BLaER1 treated with 17β-estradiol and CSF1 and Interleukin-3, amounts not matched to agents 10 nM and 100 nM (cell line): ENCODE measurements at regions not wholly inside any gene's neighbourhood (a gene's known extent, or its start where the extent isn't known, plus 50 kb on each side); places are given as distances from the start of the nearest gene placed in this dataset.

Source experiments
- H3K27ac ChIP-seq, 11 experiments: shearing (Covaris generic); formaldehyde crosslinking; 2 replicates each; pipeline ENCODE4 v1.8.1; 2022
- H3K27me3 ChIP-seq, 11 experiments: shearing (Covaris generic); formaldehyde crosslinking; 2 replicates each; pipeline ENCODE4 v1.8.1; 2022
- H3K36me3 ChIP-seq, 11 experiments: shearing (Covaris generic); formaldehyde crosslinking; 2 replicates each; pipeline ENCODE4 v1.8.1; 2022
- H3K4me1 ChIP-seq, 10 experiments: shearing (Covaris generic); formaldehyde crosslinking; 2 replicates each; pipeline ENCODE4 v1.8.1; 2022
- H3K4me2 ChIP-seq, 11 experiments: shearing (Covaris generic); formaldehyde crosslinking; 2 replicates each; pipeline ENCODE4 v1.8.1; 2022
- H3K4me3 ChIP-seq, 10 experiments: shearing (Covaris generic); formaldehyde crosslinking; 2 replicates each; pipeline ENCODE4 v1.8.1; 2022
- H3K9ac ChIP-seq, 11 experiments: shearing (Covaris generic); formaldehyde crosslinking; 2 replicates each; pipeline ENCODE4 v1.8.1; 2022
- H3K9me3 ChIP-seq, 11 experiments: shearing (Covaris generic); formaldehyde crosslinking; replicated peaks in 1 of 11; 2 replicates each; pipeline ENCODE4 v1.8.1; 2022
- H4K20me1 ChIP-seq, 11 experiments: shearing (Covaris generic); formaldehyde crosslinking; 2 replicates each; pipeline ENCODE4 v1.8.1; 2022
- Cebpa-rat ChIP-seq, 11 experiments: shearing (Covaris generic); IDR thresholded peaks; 2 replicates each; pipeline ENCODE4 v1.8.1; 2022

DNA sequence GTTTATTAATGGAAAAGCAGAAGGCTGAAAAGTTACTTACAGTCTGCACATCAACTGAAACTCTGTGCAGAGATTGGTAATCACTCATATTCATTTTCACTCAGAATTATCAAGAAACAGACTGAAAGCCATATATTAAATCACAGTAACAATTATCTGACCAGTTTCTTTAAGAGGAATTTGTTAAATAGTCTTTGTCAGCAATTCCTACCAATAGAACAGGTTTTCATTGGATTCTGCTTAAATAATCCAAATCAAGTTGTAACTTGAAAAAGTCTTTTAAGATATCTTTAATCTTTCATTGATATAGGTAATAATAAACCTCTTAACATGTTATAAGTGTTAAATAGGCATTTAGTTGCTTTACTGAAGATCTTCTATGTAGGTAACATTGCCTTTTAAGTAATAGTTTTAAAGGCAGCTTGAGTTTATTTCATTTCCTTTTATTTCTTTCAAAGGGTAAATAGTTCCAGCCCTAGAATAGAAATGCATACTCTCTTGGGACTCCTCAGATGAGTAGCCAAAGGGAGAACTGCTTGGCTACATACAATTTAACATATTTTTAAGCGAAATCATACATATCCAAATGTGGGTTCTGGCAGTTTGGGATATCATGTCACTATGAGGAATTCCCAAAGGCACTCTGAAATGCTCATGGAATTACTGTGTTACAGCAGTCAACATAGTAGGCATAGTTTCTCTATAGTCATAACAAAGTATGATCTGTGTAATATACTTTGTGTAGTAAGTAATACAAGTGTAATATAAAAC, 326.0 kb upstream of the SPRY2 start:
- Histone ChIP-seq H3K36me3 (no peaks in the 10 kb centered on the region), H4K20me1 (no peaks in the 10 kb centered on the region), H3K4me3 (no peak overlapping the region), H3K9ac (no peak overlapping the region), H3K4me2 (peak overlapping the region in 8 of 11 experiments; percentile 18 to 55 (median 40); a peak in 8 of 22 replicates), H3K4me1 (peaks cover 0 to 35% (median 21%) of the 10 kb centered on the region in 10 experiments; a peak in 11 of 20 replicates), H3K9me3 (peaks cover 6 to 17% (median 10%) of the 10 kb centered on the region in 11 experiments; a peak in 20 of 22 replicates), H3K27me3 (no peaks in the 10 kb centered on the region), H3K27ac (no peak overlapping the region)
- no peak for TF ChIP-seq Cebpa-rat (IDR thresholded peaks at IDR 0.05)

GRCh38 chr13:80665792-80666333, 324.9 kb upstream of the SPRY2 start:
- Histone ChIP-seq H3K4me1 (peaks cover 0 to 35% (median 21%) of the 10 kb centered on the region in 10 experiments; a peak in 11 of 20 replicates), H4K20me1 (no peaks in the 10 kb centered on the region), H3K9ac (no peak overlapping the region), H3K36me3 (no peaks in the 10 kb centered on the region), H3K27ac (no peak overlapping the region), H3K4me3 (no peak overlapping the region), H3K27me3 (no peaks in the 10 kb centered on the region), H3K4me2 (peak overlapping the region in 6 of 11 experiments; percentile 5 to 55 (median 30); a peak in 9 of 22 replicates), H3K9me3 (peaks cover 0 to 11% (median 3%) of the 10 kb centered on the region in 11 experiments; a peak in 3 of 22 replicates)
- no peak for TF ChIP-seq Cebpa-rat (IDR thresholded peaks at IDR 0.05)

- Histone ChIP-seq H3K36me3 (no peaks in the 10 kb centered on the region), H3K27ac (no peak overlapping the region), H4K20me1 (no peaks in the 10 kb centered on the region), H3K9ac (no peak overlapping the region), H3K4me3 (no peak overlapping the region), H3K9me3 (peaks cover 0 to 11% (median 3%) of the 10 kb centered on the region in 11 experiments; a peak in 3 of 22 replicates), H3K4me1 (peaks cover 0 to 35% (median 21%) of the 10 kb centered on the region in 10 experiments; a peak in 11 of 20 replicates), H3K27me3 (no peaks in the 10 kb centered on the region), H3K4me2 (peak overlapping the region in 5 of 11 experiments; percentile 21 to 55 (median 25); a peak in 8 of 22 replicates)
- TF ChIP-seq Cebpa-rat (IDR thresholded peaks at IDR 0.05) = no peak
Observed at GRCh38 chr13:80664950-80665349, 324.0 kb upstream of the SPRY2 start.

DNA sequence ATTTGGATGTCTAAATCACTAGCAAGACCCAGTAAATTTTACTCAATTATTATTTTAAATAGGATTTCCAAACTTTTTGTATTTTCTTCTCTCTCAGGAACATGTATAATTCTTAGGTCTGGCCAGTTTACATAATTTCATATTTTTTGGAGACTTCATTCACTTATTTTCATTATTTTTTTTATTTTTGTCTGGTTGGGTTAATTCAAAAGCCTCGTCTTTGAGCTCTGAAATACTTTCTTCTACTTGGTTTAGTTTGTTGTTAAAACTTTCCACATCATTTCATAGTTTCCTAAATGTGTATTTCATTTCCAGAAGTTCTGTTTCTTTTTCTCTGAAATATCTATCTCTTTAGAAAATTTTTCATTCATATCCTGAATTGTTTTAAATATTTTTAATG, 322.9 kb upstream of the SPRY2 start:
- peaks cover 3 to 15% (median 8%) of the 10 kb centered on the region in 11 experiments; a peak in 19 of 22 replicates for H3K9me3 ChIP-seq
- TF ChIP-seq Cebpa-rat (IDR thresholded peaks at IDR 0.05) = no peak
- H3K4me3 ChIP-seq = no peak overlapping the region
- no peaks in the 10 kb centered on the region for H4K20me1 ChIP-seq
- H3K4me2 ChIP-seq = no peak overlapping the region
- H3K27me3 ChIP-seq = no peaks in the 10 kb centered on the region
- no peak overlapping the region for H3K27ac ChIP-seq
- H3K4me1 ChIP-seq = peaks cover 0 to 35% (median 21%) of the 10 kb centered on the region in 10 experiments; a peak in 11 of 20 replicates
- no peaks in the 10 kb centered on the region for H3K36me3 ChIP-seq
- H3K9ac ChIP-seq = no peak overlapping the region

- Histone ChIP-seq H3K36me3 (no peaks in the 10 kb centered on the region), H3K4me1 (no peaks in the 10 kb centered on the region), H3K27ac (no peak overlapping the region), H3K9me3 (peaks cover 25 to 39% (median 30%) of the 10 kb centered on the region in 11 experiments), H4K20me1 (no peaks in the 10 kb centered on the region), H3K27me3 (no peaks in the 10 kb centered on the region; a peak in 1 of 22 replicates), H3K4me3 (no peak overlapping the region), H3K4me2 (no peak overlapping the region), H3K9ac (no peak overlapping the region)
- no peak for TF ChIP-seq Cebpa-rat (IDR thresholded peaks at IDR 0.05)
Observed at GRCh38 chr13:80658705-80659104, 317.8 kb upstream of the SPRY2 start.

DNA sequence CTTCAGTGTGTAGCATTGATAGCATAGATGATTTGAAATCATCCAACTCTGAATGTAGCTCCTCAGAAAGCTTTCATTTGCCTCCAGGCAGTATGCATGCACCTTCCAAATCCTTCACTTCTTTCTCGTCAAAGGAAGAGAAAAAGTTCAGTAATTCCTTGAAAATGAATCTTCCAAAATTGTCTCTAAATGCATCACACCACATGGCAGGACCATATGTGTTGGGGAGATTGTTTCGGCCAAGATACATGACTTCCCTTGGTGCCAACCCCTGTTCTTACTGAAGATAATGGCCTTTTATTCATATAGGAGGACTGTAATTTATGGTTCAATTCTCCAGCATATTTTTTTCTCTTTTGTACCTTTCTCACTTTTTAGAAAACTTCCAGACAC, 315.6 kb upstream of the SPRY2 start:
- H3K4me1 ChIP-seq = no peaks in the 10 kb centered on the region
- H3K27me3 ChIP-seq = no peaks in the 10 kb centered on the region; a peak in 1 of 22 replicates
- H4K20me1 ChIP-seq = no peaks in the 10 kb centered on the region
- H3K27ac ChIP-seq = no peak overlapping the region
- TF ChIP-seq Cebpa-rat (IDR thresholded peaks at IDR 0.05) = no peak
- no peak overlapping the region for H3K4me3 ChIP-seq
- H3K9ac ChIP-seq = no peak overlapping the region
- H3K4me2 ChIP-seq = no peak overlapping the region
- H3K36me3 ChIP-seq = no peaks in the 10 kb centered on the region
- H3K9me3 ChIP-seq = peaks cover 19 to 39% (median 29%) of the 10 kb centered on the region in 11 experiments

DNA sequence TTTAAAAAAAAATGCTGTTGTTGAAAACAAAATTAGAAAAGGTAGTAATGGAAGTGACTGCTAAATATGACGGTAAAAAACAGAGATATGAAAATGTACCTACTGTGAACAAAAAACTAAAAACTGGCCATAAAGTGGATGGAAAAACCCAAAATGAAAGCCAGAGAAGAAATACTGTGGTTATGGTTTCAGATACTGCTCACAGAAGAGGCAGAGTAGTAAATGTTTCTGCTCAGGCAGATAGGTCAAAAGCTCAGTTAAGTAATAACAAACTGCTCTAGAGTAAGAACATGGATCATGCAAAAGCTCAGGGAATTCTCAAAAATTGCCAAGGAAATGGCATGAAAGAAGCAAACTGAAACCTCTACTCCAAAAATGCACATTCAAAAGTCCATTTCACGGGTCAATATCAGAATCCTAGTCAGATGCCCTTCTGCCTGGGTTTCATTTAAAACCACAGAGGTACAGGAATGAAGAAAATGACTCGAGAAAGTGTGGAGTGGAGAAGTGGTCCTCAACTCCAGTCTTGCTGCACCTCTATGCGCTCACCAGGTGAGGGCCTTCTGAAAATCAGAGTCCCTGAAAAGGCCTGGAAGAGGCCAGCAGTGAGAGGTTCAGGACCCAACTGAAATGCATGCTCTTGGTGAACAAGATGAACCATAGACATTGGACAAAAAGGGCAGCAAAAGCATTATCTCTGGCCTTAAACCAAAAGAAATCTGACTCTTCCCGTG, 315.0 kb upstream of the SPRY2 start:
- Histone ChIP-seq H3K4me2 (no peak overlapping the region), H3K4me1 (no peaks in the 10 kb centered on the region), H3K9ac (no peak overlapping the region), H3K27me3 (no peaks in the 10 kb centered on the region; a peak in 1 of 22 replicates), H3K27ac (no peak overlapping the region), H4K20me1 (no peaks in the 10 kb centered on the region), H3K9me3 (peaks cover 19 to 39% (median 29%) of the 10 kb centered on the region in 11 experiments), H3K4me3 (no peak overlapping the region), H3K36me3 (no peaks in the 10 kb centered on the region)
- TF ChIP-seq Cebpa-rat (IDR thresholded peaks at IDR 0.05) = no peak

DNA sequence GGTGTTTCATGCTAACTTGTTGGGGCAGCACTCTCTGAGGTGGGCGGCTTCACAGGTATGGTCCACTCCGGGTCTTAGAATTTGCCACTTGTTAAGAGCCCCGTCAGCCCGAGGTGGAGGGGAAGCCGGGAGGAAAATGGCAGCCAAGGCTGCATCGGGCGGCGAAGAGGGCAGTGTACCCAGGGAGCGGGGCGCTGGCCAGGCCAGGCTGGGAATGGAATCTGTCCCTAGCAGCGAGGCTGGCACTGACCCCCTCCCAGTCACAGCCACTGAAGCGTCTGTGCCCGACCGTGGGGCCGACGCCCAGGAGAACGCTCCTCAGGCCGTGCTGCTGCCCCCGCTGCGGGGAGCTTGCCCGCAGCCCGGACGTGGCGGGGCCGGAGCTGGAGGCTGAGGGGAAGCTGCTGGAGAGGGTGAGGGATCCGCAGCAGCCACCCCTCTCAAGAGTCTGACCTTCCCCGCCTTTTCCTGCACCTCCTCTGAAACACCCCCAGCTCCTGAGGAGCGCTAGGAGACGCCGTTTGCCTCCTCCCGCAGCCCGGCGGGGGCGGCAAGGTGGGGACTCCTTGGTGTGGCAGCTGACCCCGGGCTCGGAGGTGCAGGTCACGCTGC, 313.8 kb upstream of the SPRY2 start:
- H3K4me1 ChIP-seq = no peaks in the 10 kb centered on the region
- no peak overlapping the region for H3K4me2 ChIP-seq
- no peaks in the 10 kb centered on the region for H3K36me3 ChIP-seq
- H3K9me3 ChIP-seq = peaks cover 19 to 39% (median 29%) of the 10 kb centered on the region in 11 experiments
- no peak overlapping the region for H3K4me3 ChIP-seq
- H3K9ac ChIP-seq = no peak overlapping the region
- no peak for TF ChIP-seq Cebpa-rat (IDR thresholded peaks at IDR 0.05)
- no peak overlapping the region for H3K27ac ChIP-seq
- no peaks in the 10 kb centered on the region for H4K20me1 ChIP-seq
- no peaks in the 10 kb centered on the region; a peak in 1 of 22 replicates for H3K27me3 ChIP-seq

DNA sequence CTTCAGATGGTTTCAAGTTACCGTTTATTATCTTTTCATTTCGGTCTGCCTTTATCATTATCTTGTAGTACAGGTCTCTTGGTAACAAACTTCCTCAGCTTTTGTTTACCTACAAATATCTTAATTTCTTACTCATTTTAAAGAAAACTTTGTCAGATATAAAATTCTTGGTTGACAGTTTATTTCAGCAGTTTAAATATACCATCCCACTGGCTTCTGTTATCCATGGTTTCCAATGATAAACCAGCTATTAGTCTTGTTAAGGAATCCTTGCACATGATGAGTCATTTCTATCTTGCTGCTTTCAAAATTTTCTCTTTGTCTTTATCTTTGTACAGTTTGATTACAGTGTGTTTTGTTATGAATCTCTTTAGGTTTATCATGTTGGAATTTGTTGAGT, 308.3 kb upstream of the SPRY2 start:
- Histone ChIP-seq H3K4me2 (no peak overlapping the region), H3K36me3 (no peaks in the 10 kb centered on the region), H3K9ac (no peak overlapping the region), H3K4me3 (no peak overlapping the region), H3K27ac (no peak overlapping the region), H3K9me3 (peaks cover 0 to 10% (median 0%) of the 10 kb centered on the region in 11 experiments; a peak in 2 of 22 replicates), H3K27me3 (no peaks in the 10 kb centered on the region), H4K20me1 (no peaks in the 10 kb centered on the region), H3K4me1 (no peaks in the 10 kb centered on the region)
- TF ChIP-seq Cebpa-rat (IDR thresholded peaks at IDR 0.05) = no peak
